K562 (cell line): ENCODE measurements at regions not wholly inside any gene's neighbourhood (a gene's known extent, or its start where the extent isn't known, plus 50 kb on each side); places are given as distances from the start of the nearest gene placed in this dataset.

ENCODE experiments used
- CHD4 ChIP-seq: fragments of 200-600 bp; sonication (generic); IDR thresholded peaks from 3 replicates; pipeline ENCODE4 v1.6.1; 2012; ENCODE audit warnings: low read depth, mild to moderate bottlenecking, mixed read lengths, low read length, inconsistent platforms; ENCODE audit not compliant: insufficient read depth, insufficient replicate concordance, poor library complexity, severe bottlenecking
- EZH2 ChIP-seq: IDR thresholded peaks from 2 replicates; pipeline ENCODE4 v1.6.1; 2012; ENCODE audit warnings: low read depth, mild to moderate bottlenecking, inconsistent platforms, low read length, borderline replicate concordance
- KLF13 ChIP-seq: fragments of 450-650 bp; IDR thresholded peaks from 2 replicates; pipeline ENCODE4 v1.6.1; 2016; ENCODE audit warnings: missing genetic modification characterization, low read depth, mild to moderate bottlenecking, missing compliant biosample characterization, moderate library complexity, borderline replicate concordance
- NFRKB ChIP-seq: fragments of 450-650 bp; IDR thresholded peaks from 2 replicates; pipeline ENCODE4 v1.6.1; 2016; ENCODE audit warnings: low read depth
- POLR2AphosphoS5 ChIP-seq: IDR thresholded peaks from 2 replicates; pipeline ENCODE4 v1.6.1; 2011; ENCODE audit warnings: mild to moderate bottlenecking, low read depth, low read length, moderate library complexity; ENCODE audit not compliant: control insufficient read depth, insufficient read depth
- SRF ChIP-seq, 2 experiments: fragments of 250-450, 450-650 bp in 1 of 2; sonication (Bioruptor Pico) in 1 of 2; sonication (generic) in 1 of 2; formaldehyde crosslinking; IDR thresholded peaks; 2 replicates each; pipeline versions ENCODE4 v1.5.0 to v1.5.1; 2020 to 2022; ENCODE audit warnings: mild to moderate bottlenecking in 1 of 2, missing genetic modification reagents in 1 of 2
- ZNF551 ChIP-seq: fragments of 250-450 bp; sonication (Bioruptor Pico); IDR thresholded peaks from 2 replicates; pipeline ENCODE4 v1.5.0; 2021; ENCODE audit warnings: mild to moderate bottlenecking, moderate library complexity
- TF ChIP-seq, protein P1 (sequence below): fragments of 450-650 bp; formaldehyde crosslinking; IDR thresholded peaks from 2 replicates; pipeline ENCODE4 v1.4.0; 2020; ENCODE audit warnings: mild to moderate bottlenecking
- TF ChIP-seq, protein P2 (sequence below): fragments of 450-650 bp; IDR thresholded peaks from 2 replicates; pipeline ENCODE4 v1.6.1; 2016; ENCODE audit warnings: low read depth
- TF ChIP-seq, protein P3 (sequence below), 3 experiments: IDR thresholded peaks in 2 of 3; conservative IDR thresholded peaks in 1 of 3; 2 replicates each; pipeline ENCODE4 v1.5.1; 2011 to 2012; ENCODE audit warnings: low read length in 3 of 3, mild to moderate bottlenecking in 3 of 3, control low read depth in 2 of 3, improper control_type of control experiment in 1 of 3, inconsistent platforms in 1 of 3, low read depth in 1 of 3, mixed read lengths in 1 of 3, moderate library complexity in 1 of 3; ENCODE audit not compliant: insufficient read depth in 2 of 3
- TF ChIP-seq, protein P4 (sequence below): sonication (generic); formaldehyde crosslinking; IDR thresholded peaks from 2 replicates; pipeline ENCODE4 v1.8.1; 2023; ENCODE audit warnings: mild to moderate bottlenecking, missing genetic modification reagents

DNA sequence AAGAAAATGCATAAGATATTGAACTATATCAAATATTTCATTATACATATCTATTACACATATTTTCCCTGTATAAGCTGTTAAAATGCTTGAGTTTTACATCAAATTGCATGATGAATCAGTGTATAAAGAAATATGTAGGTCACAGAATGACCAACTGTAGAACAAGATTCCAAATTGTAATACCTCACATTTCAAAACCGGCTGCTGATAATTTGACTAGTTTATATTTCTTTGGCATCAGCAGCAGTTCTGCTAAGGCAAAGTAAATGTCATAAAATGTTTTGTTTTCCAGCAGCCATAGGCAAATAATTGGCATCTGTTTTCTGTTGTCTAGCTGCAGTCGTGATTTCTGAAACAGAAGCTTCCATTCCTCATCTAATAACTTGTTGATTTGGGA, 633.9 kb downstream of the ARL4A start:
- TF ChIP-seq KLF13 (tag) (no peak), SRF (CRISPR knock-in tag; IDR thresholded peaks at IDR 0.05) (no peak), ZNF551 (CRISPR knock-in tag) (no peak), NFRKB (no peak), POLR2AphosphoS5 (no peak), EZH2 (no peak), CHD4 (no peak)
- TF ChIP-seq, protein P1, sequence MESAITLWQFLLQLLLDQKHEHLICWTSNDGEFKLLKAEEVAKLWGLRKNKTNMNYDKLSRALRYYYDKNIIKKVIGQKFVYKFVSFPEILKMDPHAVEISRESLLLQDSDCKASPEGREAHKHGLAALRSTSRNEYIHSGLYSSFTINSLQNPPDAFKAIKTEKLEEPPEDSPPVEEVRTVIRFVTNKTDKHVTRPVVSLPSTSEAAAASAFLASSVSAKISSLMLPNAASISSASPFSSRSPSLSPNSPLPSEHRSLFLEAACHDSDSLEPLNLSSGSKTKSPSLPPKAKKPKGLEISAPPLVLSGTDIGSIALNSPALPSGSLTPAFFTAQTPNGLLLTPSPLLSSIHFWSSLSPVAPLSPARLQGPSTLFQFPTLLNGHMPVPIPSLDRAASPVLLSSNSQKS: no peak
- TF ChIP-seq, protein P2, sequence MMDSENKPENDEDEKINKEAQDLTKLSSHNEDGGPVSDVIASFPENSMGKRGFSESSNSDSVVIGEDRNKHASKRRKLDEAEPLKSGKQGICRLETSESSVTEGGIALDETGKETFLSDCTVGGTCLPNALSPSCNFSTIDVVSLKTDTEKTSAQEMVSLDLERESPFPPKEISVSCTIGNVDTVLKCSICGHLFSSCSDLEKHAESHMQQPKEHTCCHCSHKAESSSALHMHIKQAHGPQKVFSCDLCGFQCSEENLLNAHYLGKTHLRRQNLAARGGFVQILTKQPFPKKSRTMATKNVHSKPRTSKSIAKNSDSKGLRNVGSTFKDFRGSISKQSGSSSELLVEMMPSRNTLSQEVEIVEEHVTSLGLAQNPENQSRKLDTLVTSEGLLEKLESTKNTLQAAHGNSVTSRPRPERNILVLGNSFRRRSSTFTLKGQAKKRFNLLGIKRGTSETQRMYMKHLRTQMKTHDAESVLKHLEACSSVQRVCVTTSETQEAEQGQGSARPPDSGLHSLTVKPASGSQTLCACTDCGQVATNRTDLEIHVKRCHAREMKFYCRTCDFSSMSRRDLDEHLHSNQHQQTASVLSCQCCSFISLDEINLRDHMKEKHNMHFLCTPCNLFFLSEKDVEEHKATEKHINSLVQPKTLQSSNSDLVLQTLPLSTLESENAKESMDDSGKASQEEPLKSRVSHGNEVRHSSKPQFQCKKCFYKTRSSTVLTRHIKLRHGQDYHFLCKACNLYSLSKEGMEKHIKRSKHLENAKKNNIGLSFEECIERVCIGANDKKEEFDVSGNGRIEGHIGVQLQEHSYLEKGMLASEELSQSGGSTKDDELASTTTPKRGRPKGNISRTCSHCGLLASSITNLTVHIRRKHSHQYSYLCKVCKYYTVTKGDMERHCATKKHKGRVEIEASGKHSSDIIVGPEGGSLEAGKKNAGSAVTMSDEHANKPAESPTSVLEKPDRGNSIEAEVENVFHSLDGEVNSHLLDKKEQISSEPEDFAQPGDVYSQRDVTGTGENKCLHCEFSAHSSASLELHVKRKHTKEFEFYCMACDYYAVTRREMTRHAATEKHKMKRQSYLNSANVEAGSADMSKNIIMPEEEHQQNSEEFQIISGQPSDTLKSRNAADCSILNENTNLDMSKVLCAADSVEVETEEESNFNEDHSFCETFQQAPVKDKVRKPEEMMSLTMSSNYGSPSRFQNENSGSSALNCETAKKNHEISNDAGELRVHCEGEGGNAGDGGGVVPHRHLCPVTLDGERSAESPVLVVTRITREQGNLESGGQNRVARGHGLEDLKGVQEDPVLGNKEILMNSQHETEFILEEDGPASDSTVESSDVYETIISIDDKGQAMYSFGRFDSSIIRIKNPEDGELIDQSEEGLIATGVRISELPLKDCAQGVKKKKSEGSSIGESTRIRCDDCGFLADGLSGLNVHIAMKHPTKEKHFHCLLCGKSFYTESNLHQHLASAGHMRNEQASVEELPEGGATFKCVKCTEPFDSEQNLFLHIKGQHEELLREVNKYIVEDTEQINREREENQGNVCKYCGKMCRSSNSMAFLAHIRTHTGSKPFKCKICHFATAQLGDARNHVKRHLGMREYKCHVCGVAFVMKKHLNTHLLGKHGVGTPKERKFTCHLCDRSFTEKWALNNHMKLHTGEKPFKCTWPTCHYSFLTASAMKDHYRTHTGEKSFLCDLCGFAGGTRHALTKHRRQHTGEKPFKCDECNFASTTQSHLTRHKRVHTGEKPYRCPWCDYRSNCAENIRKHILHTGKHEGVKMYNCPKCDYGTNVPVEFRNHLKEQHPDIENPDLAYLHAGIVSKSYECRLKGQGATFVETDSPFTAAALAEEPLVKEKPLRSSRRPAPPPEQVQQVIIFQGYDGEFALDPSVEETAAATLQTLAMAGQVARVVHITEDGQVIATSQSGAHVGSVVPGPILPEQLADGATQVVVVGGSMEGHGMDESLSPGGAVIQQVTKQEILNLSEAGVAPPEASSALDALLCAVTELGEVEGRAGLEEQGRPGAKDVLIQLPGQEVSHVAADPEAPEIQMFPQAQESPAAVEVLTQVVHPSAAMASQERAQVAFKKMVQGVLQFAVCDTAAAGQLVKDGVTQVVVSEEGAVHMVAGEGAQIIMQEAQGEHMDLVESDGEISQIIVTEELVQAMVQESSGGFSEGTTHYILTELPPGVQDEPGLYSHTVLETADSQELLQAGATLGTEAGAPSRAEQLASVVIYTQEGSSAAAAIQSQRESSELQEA: no peak
- TF ChIP-seq, protein P3, sequence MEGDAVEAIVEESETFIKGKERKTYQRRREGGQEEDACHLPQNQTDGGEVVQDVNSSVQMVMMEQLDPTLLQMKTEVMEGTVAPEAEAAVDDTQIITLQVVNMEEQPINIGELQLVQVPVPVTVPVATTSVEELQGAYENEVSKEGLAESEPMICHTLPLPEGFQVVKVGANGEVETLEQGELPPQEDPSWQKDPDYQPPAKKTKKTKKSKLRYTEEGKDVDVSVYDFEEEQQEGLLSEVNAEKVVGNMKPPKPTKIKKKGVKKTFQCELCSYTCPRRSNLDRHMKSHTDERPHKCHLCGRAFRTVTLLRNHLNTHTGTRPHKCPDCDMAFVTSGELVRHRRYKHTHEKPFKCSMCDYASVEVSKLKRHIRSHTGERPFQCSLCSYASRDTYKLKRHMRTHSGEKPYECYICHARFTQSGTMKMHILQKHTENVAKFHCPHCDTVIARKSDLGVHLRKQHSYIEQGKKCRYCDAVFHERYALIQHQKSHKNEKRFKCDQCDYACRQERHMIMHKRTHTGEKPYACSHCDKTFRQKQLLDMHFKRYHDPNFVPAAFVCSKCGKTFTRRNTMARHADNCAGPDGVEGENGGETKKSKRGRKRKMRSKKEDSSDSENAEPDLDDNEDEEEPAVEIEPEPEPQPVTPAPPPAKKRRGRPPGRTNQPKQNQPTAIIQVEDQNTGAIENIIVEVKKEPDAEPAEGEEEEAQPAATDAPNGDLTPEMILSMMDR (IDR thresholded peaks at IDR 0.05 in 2 of 3, conservative IDR thresholded peaks at IDR 0.05 in 1 of 3; ENCODE audit: insufficient read depth in 2 of 3, low read depth in 1 of 3, low read length in 3 of 3): no peak
- TF ChIP-seq, protein P4, sequence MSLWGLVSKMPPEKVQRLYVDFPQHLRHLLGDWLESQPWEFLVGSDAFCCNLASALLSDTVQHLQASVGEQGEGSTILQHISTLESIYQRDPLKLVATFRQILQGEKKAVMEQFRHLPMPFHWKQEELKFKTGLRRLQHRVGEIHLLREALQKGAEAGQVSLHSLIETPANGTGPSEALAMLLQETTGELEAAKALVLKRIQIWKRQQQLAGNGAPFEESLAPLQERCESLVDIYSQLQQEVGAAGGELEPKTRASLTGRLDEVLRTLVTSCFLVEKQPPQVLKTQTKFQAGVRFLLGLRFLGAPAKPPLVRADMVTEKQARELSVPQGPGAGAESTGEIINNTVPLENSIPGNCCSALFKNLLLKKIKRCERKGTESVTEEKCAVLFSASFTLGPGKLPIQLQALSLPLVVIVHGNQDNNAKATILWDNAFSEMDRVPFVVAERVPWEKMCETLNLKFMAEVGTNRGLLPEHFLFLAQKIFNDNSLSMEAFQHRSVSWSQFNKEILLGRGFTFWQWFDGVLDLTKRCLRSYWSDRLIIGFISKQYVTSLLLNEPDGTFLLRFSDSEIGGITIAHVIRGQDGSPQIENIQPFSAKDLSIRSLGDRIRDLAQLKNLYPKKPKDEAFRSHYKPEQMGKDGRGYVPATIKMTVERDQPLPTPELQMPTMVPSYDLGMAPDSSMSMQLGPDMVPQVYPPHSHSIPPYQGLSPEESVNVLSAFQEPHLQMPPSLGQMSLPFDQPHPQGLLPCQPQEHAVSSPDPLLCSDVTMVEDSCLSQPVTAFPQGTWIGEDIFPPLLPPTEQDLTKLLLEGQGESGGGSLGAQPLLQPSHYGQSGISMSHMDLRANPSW (CRISPR knock-in tag): no peak
